Common myeloid progenitor, CD34-positive (primary cell): ENCODE measurements at regions not wholly inside any gene's neighbourhood (a gene's known extent, or its start where the extent isn't known, plus 50 kb on each side); places are given as distances from the start of the nearest gene placed in this dataset.

Source experiments
- CTCF ChIA-PET: fragments of 350-600 bp; sonication (Branson Sonifier 250); formaldehyde crosslinking; loops from one replicate; lab custom pipeline; 2021; ENCODE audit warnings: antibody characterized with exemption; lab: Charles Lee
- POLR2A ChIA-PET: fragments of 350-600 bp; sonication (Branson Sonifier 250); formaldehyde crosslinking; loops from one replicate; lab custom pipeline; 2021; ENCODE audit warnings: antibody characterized with exemption; lab: Charles Lee
- DNase-seq, 3 donors: peaks; one replicate each; pipeline versions ENCODE4 v3.0.0 to v3.0.0-alpha.2; 2013
- H3K27ac ChIP-seq, 2 experiments: 1 replicate in 1 of 2; 2 replicates in 1 of 2; pipeline ENCODE4 v1.7.0; 2013; ENCODE audit warnings: inconsistent platforms in 2 of 2, low read length in 2 of 2, mild to moderate bottlenecking in 2 of 2, low read depth in 1 of 2, moderate library complexity in 1 of 2; ENCODE audit not compliant: severe bottlenecking in 2 of 2, insufficient read depth in 1 of 2, poor library complexity in 1 of 2
- H3K27me3 ChIP-seq, 5 experiments: replicated peaks in 2 of 5; 1 replicate in 3 of 5; 2 replicates in 2 of 5; pipeline versions ENCODE4 v1.6.1 to v1.7.0; 2013; ENCODE audit warnings: low read length in 4 of 5, mild to moderate bottlenecking in 2 of 5, moderate library complexity in 2 of 5, inconsistent platforms in 1 of 5; ENCODE audit not compliant: insufficient read depth in 5 of 5, control insufficient read depth in 4 of 5
- H3K36me3 ChIP-seq, 4 experiments: 1 replicate in 2 of 4; 2 replicates in 2 of 4; pipeline versions ENCODE4 v1.6.1 to v1.7.0; 2013; ENCODE audit warnings: low read length in 3 of 4, control low read depth in 1 of 4, mild to moderate bottlenecking in 1 of 4; ENCODE audit not compliant: control insufficient read depth in 4 of 4, insufficient read depth in 4 of 4
- H3K4me1 ChIP-seq, 4 experiments: 1 replicate in 3 of 4; 2 replicates in 1 of 4; pipeline versions ENCODE4 v1.6.1 to v1.7.1; 2013; ENCODE audit warnings: low read length in 3 of 4, mild to moderate bottlenecking in 3 of 4, control low read depth in 1 of 4, inconsistent platforms in 1 of 4, moderate library complexity in 1 of 4; ENCODE audit not compliant: control insufficient read depth in 4 of 4, insufficient read depth in 4 of 4; ENCODE audit errors: control extremely low read depth in 1 of 4
- H3K4me3 ChIP-seq, 7 experiments: 1 replicate in 4 of 7; 2 replicates in 3 of 7; pipeline versions ENCODE4 v1.5.1 to v1.7.0; 2013; ENCODE audit warnings: mild to moderate bottlenecking in 7 of 7, low read length in 6 of 7, moderate library complexity in 6 of 7, inconsistent platforms in 2 of 7, low read depth in 2 of 7, control low read depth in 1 of 7; ENCODE audit not compliant: insufficient read depth in 4 of 7, control insufficient read depth in 1 of 7; ENCODE audit errors: extremely low read depth in 1 of 7
- H3K9me3 ChIP-seq, 5 experiments: 1 replicate in 4 of 5; 2 replicates in 1 of 5; pipeline versions ENCODE4 v1.6.1 to v1.7.1; 2013; ENCODE audit warnings: low read length in 4 of 5, mild to moderate bottlenecking in 2 of 5, inconsistent platforms in 1 of 5, low read depth in 1 of 5, moderate library complexity in 1 of 5; ENCODE audit not compliant: control insufficient read depth in 4 of 5, insufficient read depth in 2 of 5; ENCODE audit errors: control extremely low read depth in 1 of 5
- WGBS: methylation state at CpG from one replicate; pipeline ENCODE4 v1.1.5; 2013; ENCODE audit not compliant: insufficient coverage; 5-methylcytosine and 5-hydroxymethylcytosine counted together

DNA sequence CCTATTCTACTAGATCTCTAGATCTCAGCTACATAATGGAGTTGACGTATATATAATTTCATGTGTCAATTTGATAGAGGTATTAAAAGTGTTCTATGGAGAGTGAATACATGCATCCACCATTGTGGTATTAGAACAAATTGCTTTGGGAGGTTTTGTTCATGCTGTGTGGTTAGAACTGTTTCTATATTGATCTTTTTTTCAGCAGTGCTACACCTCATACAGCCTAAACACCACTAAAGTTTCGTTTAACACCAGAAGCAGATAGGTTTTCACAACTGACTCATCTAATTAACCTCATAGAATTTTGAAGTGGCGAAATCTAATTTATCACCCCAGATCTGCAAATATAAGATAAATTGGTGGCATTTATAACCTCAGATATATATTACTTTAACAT, 269.4 kb upstream of the SEMA6A start:
- CTCF ChIA-PET = no interaction called here
- Histone ChIP-seq H3K27me3 (no peaks in the 10 kb centered on the region), H3K9me3 (no peaks in the 10 kb centered on the region), H3K4me1 (no peaks in the 10 kb centered on the region), H3K4me3 (no peak overlapping the region), H3K36me3 (no peaks in the 10 kb centered on the region), H3K27ac (no peak overlapping the region)
- no peak for DNase-seq
- POLR2A ChIA-PET = no interaction called here
- no CpG with 5 or more reads among the region's 3 CpGs for WGBS

DNA sequence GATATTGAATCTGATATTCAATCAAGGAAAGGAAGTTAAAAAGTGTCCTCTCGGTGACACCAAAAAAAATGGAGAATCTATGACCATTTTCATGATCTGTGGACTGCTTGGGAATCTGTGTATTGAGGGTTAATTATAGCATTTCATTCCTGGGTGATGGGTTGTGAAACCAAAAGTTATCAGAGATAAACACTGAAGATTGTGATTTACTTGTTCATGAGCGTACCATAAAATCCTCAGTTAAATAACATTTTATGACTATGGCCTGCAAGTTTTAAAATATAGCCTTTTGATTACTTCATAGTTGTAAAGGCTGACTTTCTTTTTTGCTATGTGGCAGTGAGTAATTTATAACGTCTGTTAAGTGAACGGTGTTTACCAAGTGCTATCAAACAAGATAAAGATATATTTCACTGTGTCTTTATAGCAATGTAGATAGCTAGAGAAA, 267.9 kb upstream of the SEMA6A start:
- POLR2A ChIA-PET = no interaction called here
- 100% methylated on average over 1 of the region's 4 CpGs for WGBS
- no peak overlapping the region for H3K27ac ChIP-seq

DNA sequence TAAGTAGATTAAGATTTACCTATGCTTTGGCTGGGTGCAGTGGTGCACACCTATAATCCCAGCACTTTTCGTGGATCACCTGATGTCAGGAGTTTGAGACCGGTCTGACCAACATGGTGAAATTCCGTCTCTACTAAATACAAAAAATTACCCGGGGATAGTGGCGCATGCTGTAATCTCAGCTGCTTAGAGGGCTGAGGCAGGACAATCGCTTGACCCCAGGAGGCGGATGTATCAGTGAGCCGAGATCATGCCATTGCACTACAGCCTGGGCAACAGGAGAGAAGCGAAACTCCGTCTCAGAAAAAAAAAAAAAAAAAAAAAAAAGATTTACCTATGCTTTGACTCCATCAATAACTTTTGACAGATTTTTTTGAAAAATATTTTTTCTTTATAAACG, 267.1 kb upstream of the SEMA6A start:
- CTCF ChIA-PET = no interaction called here
- WGBS = 98% methylated on average over 7 of the region's 11 CpGs
- Histone ChIP-seq H3K27me3 (no peaks in the 10 kb centered on the region), H3K4me3 (no peak overlapping the region), H3K27ac (no peak overlapping the region), H3K9me3 (no peaks in the 10 kb centered on the region), H3K36me3 (no peaks in the 10 kb centered on the region), H3K4me1 (no peaks in the 10 kb centered on the region)
- DNase-seq = no peak
- POLR2A ChIA-PET = no interaction called here

More for the DNA sequence above, 267.9 kb upstream of the SEMA6A start:
- CTCF ChIA-PET = no interaction called here
- no peaks in the 10 kb centered on the region for H3K27me3 ChIP-seq
- no peak for DNase-seq
- no peaks in the 10 kb centered on the region for H3K36me3 ChIP-seq
- H3K4me1 ChIP-seq = no peaks in the 10 kb centered on the region
- H3K4me3 ChIP-seq = no peak overlapping the region
- no peaks in the 10 kb centered on the region for H3K9me3 ChIP-seq

DNA sequence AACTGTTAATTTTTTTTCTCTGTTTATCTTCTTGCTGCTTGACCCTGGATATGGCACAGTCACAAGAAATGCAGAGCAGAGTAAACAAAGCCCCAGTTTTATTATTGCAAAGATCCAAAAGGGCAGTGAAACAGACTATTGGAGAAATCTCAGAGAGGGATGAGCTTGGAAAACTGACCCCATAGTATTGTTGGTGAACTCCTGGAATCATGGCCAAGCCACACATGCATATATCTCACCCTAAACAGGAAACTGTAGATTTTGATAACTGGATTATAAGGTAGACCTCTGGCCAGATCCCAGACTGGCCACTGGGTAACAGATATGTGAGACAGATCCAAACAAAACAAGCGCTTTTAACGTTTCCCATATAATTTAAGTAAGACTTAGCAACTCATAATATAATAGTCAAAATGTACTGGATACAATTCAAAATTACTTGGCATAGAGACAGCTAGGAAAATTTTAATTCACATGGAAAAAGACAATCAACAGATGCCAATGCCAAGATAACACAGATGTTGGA, 263.5 kb upstream of the SEMA6A start:
- no CpG with 5 or more reads among the region's 2 CpGs for WGBS
- DNase-seq = no peak
- CTCF ChIA-PET = no interaction called here
- H3K36me3 ChIP-seq = no peaks in the 10 kb centered on the region
- H3K4me3 ChIP-seq = no peak overlapping the region
- no peaks in the 10 kb centered on the region for H3K4me1 ChIP-seq
- H3K27ac ChIP-seq = no peak overlapping the region
- POLR2A ChIA-PET = no interaction called here
- H3K9me3 ChIP-seq = no peaks in the 10 kb centered on the region
- no peaks in the 10 kb centered on the region for H3K27me3 ChIP-seq

DNA sequence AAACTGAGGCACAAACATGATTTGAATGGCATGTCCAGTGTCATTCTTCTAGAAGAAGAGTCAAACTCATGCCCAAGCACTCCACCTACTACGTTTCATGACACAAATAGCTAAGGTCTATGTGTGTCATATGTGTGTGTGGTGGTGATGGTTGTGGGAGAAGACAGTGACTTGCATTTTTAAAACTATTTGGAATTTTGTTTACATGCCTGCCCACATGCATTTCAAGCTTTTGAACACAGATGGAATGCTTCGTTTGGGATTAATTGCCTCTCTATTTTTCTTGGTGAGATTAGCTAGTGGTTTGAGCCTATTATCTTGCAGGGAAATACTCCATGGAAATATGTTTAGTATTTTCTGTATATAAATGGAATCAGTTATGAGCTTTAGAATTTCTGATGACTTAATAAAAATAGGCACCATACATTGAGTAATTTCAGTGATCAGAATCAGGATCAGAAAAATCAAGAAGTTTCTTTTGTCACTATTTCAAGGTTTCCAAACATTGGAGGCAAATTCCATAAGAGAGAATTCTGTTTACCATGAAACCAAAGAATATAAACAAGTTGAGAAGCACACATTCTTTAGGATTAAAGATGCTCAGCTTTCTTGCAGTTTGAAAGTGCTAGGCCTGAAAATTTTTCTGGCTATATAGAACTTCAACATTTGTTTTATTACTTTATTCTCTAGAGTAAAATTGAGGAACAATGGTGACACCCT, 260.3 kb upstream of the SEMA6A start:
- no peak for DNase-seq
- POLR2A ChIA-PET = interaction anchor here (0.6 kb wide), 1 partner anchor 21 kb away, joined by 3 read pairs; no protein-coding TSS in a partner anchor
- no peaks in the 10 kb centered on the region for H3K4me1 ChIP-seq
- CTCF ChIA-PET = no interaction called here
- H3K9me3 ChIP-seq = no peaks in the 10 kb centered on the region
- H3K27ac ChIP-seq = no peak overlapping the region
- H3K27me3 ChIP-seq = no peaks in the 10 kb centered on the region
- no peak overlapping the region for H3K4me3 ChIP-seq
- WGBS = 100% methylated on average over 1 of the region's 2 CpGs
- H3K36me3 ChIP-seq = no peaks in the 10 kb centered on the region

DNA sequence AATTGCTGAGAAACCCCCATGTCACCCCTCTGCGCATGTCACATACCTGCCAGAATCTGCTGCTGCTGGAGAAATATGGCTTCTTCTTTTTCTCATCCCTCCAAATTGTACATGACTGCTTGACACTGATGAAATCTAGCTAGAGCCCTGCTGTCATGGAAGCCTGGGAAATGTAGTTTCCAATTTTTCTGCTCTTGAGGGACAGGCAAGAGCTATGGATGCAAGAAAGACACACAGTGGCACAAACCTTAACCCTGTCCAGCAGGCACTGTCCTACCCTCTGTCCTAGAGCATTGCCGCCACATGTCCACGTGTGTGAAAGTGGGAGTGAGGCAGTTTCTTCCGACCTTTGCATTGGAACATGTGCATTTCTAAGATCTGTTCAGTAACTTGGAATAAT, 255.5 kb upstream of the SEMA6A start:
- Histone ChIP-seq H3K4me1 (no peaks in the 10 kb centered on the region), H3K36me3 (no peaks in the 10 kb centered on the region), H3K4me3 (no peak overlapping the region), H3K27ac (no peak overlapping the region), H3K27me3 (no peaks in the 10 kb centered on the region), H3K9me3 (no peaks in the 10 kb centered on the region)
- CTCF ChIA-PET = no interaction called here
- DNase-seq = no peak
- 100% methylated on average over 2 of the region's 4 CpGs for WGBS
- POLR2A ChIA-PET = no interaction called here

DNA sequence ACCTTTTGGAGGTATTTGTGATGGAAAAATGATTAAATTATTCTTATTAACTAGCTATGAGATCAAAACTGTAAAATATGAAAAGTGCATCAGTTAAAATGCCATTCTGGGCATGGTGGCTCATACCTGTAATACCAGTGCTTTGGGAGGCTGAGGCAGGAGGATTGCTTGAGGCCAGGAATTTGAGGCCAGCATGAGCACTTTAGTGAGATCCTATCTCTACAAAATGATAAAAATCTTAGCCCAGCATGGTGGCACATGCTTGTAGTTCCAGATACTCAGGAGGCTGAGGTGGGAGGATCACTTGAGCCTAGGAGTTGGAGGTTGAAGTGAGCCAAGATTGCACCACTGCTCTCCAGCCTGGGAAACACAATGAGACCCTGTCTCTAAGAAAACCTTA, 252.5 kb upstream of the SEMA6A start:
- no peaks in the 10 kb centered on the region for H3K27me3 ChIP-seq
- ChIA-PET CTCF (no interaction called here), POLR2A (no interaction called here)
- H3K4me3 ChIP-seq = no peak overlapping the region
- DNase-seq = no peak
- no peaks in the 10 kb centered on the region for H3K36me3 ChIP-seq
- H3K4me1 ChIP-seq = no peaks in the 10 kb centered on the region
- no peak overlapping the region for H3K27ac ChIP-seq
- no peaks in the 10 kb centered on the region for H3K9me3 ChIP-seq
